GM19455 (cell line): ENCODE measurements at regions not wholly inside any gene's neighbourhood (a gene's known extent, or its start where the extent isn't known, plus 50 kb on each side); places are given as distances from the start of the nearest gene placed in this dataset.
"Not testable (repeated sequence)": the region's sequence is repeated elsewhere in the genome, so short reads cannot be mapped to it uniquely, and the experiment has no call there.

Source experiments
- ATAC-seq: cut with Tn5 transposase; IDR thresholded peaks from one replicate; pipeline ENCODE4 v1.9.1; 2021; ENCODE audit not compliant: unreplicated experiment

DNA sequence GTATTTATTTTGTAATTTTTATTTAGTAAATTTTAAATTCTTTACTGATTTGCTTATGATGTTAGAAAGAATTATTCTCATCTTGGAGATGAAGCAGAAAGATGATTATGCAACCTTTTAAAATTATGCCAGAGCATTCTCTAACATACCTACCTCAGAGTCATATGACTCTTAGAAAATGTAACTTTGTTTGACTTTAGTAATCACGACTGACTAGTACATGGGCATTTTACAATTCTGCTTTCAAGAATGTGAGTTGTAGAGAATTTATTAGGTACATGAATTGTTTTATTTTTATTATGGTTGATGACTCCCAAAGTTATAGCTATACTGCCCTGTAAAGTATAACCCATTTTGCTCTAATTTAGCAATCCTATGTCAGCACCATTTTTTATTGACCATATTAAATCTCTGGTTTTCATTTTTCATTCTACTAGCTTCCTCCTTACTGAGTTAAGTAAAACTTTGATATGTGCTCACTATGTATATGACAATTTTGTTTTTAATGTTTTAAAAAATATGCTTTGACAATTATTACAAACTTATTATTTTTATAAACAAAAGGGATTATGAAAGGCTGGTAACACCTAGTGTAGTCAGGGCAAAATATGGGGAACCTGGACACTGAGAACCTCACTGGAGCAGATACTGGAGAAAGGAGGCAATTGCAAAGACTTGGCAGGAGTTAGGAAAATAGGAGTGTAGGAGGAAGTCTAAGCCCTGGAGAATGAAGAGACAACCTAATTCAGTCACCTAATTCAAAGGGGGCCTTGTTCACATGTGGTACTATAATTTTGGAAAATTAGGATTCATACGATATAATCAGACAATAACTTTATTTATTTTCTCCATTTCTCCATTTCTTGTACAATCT, 249.7 kb upstream of the DAB2 start:
- no peak for ATAC-seq

DNA sequence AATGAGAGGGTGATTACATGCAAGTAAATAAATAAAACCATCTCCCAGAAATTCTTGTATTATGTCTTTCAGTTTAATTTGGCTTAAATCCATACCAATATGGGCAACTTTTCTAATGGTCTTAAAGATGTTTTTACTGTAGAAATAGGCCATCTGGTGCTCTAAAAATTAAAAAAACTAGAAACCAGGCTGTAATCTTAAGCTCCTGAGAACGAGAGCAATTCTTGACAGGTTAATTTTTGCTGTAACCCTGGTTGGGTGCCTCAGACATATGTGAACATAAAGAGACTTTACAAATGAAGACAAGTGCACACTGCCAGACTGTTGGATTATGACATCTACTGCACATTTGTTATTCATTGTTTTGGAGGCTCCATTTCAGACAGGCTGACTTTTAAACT, 246.8 kb upstream of the DAB2 start:
- no peak for ATAC-seq

GRCh38 chr5:39670955-39671354, 246.2 kb upstream of the DAB2 start:
- no peak for ATAC-seq

DNA sequence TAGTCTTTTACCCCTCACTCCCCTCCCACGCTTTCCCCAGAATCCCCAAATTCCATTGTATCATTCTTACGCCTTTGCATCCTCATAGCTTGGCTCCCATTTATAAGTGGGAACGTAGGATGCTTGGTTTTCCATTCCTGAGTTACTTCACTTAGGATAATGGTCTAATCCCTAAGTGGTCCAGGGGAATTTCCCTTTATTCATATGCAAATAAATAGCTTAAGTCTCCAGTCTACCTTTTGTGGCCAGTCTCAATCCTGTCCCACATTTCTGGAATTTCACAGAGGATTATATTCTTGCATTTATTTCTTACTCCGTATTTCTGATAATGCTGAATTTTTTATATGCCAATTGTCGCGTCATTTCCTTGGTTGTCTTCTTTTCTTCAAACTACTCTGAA, 245.6 kb upstream of the DAB2 start:
- ATAC-seq: no peak

- ATAC-seq: no peak
These were observed 244.2 kb upstream of the DAB2 start for GRCh38 chr5:39668980-39669379.

DNA sequence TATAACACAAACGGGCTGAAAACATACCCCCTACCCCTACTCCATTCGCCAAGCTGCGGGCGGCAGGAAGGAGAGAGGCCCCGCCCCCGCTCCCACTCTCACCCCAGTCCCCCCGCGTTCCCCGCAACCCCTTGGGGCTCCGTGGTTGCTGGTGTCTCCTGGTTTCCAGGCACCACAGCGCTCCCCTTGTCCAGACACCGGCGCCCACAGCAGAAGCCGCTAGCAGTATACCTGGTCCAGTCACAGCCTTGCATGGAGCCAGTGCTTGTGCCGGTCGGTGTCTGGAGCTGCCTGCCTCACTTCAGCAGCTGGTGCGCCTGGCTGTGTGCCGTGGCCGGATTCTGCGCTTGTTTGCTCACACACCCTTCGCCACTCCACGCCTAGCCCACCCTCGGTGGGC, 240.5 kb upstream of the DAB2 start:
- ATAC-seq: no peak

- no peak for ATAC-seq
These were observed 238.2 kb upstream of the DAB2 start for GRCh38 chr5:39662945-39663344.

DNA sequence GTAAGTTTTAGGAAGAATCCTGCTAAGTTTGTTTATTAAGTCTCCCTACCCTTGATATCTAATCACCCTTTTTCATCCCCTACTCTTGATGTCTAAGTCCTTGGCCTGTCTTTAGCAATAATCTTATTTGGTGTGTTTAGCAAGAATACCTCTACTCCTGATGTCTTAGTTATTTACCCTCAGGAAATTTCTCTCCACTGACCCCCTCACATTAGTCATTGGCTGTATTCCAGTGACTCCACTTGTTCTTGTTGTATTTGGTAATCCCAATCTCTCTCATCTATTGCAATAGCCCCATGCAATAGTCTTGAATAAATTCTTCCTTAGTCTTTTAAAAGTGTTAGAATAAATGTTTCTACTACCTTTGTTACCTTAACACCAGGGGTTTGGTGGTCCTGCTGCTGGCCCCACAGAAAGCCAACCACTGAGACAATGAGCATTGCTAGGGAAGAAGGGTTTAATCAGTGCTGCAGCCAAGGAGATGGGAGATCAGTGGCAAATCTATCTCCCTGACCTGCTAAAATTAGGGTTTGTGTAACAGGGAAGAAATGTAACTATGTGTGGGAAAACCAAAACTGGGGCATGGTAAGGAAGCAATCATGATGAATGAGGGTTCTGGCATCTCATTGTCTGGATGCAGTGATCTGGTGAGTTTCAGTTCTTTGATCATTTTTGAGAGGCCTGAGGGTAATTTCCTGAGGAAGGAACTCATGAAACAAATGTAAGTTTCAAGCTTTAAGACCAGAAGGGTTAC, 236.4 kb upstream of the DAB2 start:
- ATAC-seq: no peak

DNA sequence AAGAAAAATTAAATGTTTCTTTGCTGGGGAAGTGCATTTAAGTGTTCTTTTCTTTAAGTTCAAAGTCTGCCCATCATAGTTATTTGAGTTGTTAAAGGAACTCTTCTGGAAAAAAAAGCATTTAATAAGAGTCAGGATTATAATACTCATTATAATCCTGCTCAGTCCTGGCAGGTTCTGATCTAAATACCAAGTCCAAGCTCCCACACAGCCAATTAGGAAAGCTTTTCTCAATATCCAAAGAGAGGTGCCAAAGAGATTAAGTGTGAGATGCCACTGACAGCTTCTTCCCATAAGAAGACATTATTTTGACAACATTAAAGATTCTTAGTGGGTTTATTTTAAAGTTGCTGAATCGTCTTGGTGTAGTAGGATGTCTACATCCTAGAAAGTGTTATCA, 235.2 kb upstream of the DAB2 start:
- no peak for ATAC-seq

- ATAC-seq: no peak
These were observed 234.1 kb upstream of the DAB2 start for GRCh38 chr5:39658866-39659265.

DNA sequence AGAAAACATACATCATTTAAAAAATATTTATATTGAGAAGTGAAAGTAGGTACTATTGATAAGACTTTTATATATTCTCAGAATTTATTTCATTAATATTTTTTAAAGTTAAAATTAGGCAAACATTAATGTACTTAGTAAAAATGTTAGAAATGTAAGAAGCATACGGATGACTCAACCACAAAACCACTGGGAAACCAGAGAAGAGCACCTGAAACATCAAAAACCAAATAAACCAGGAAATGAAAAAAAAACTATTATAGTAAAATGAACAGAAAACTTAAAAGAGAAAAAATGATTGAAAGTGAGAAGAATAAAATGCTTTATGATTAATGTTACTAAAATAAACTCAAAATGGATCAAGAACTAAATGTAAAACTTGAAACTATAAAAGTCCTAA, 233.2 kb upstream of the DAB2 start:
- ATAC-seq: no peak

DNA sequence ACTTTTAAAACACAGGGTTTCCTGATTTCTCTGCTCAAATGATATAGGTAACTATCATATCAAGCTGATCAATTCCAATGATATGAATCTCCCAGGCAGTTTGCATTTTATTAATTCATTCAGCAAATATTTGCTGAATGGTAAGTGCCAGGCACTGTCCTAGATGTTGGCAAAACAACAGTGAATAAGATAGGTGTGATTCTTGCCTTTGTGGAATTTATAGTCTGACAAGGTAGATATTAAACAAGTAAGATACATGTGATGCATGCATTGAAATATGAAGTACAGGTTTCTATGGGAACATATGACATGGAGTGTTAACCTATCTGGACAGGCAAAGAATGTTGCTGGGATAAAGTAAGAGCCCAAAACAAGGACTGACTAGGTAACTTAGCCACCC, 231.8 kb upstream of the DAB2 start:
- ATAC-seq: no peak

DNA sequence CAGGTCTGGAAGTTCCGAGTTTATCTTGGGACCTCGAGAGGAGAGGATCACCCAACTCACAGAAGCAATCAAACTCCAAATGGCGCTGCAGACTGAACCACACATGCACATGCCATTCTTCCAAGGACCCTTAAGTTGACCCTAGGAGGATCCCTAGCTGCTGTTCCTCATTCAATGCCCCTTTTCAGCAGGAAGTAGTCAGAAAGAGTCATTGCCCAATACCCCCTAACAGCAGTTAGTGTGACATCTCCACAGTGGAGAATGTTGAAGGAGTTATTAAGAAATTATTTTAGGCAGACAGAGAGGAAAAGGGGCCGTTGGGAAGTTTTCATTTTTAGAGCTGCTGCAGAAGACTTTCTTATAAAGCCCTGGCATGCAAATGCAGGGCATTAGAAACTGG, 229.9 kb upstream of the DAB2 start:
- ATAC-seq: no peak

- not testable (repeated sequence) for ATAC-seq
These were observed 227.7 kb upstream of the DAB2 start for GRCh38 chr5:39652481-39652880.

DNA sequence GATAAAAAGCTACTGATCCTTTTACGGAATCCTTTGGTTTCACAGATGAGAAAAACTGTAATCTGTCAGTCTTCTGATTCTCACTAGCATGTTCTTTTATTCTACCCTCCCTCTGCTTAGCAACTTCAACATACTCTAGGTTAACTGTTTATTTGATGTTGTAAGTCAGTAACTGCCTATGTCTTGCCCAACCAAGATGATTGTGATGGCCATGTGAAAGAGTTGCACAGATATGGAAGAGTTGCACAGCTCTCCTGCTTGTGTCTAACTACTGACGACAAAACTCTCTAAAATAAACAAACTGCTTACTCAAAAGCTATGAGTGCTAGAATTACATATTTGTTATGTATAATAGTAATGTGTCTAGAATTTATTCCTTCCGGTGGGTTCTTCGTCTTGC, 227.3 kb upstream of the DAB2 start:
- no peak for ATAC-seq

DNA sequence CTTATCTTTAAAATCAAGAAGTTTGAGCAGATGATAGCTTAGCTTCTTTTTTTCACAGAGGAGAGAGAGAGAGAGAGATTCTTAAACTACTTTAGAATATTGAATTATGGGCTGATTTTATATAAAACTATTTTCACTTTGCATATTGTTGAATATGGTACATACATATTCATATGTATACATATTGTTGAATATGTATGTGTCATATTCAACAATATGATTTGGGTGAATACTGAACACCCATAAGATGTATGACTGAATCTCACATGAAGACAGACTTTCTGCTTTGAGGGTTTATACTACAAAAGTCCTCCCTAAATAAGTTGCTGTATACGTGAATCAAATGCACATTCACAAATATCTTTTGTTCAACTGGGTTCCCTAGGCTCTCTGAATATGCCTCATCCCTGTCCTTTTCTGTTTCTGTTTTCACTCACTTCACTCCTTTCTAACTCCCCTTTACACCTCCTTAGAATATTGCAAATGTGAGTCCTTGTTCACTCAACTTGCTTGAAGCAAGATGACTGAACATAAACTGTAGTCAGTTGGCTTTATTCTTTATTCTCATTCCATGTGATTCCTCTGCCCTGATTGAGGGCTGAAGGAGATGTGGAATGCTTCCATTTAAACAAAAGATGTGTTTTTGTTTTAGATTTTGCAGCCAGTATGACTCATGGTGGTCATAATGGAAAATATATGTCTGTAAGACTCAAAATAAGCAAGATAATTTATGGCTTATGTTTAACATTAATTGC, 225.4 kb upstream of the DAB2 start:
- no peak for ATAC-seq

DNA sequence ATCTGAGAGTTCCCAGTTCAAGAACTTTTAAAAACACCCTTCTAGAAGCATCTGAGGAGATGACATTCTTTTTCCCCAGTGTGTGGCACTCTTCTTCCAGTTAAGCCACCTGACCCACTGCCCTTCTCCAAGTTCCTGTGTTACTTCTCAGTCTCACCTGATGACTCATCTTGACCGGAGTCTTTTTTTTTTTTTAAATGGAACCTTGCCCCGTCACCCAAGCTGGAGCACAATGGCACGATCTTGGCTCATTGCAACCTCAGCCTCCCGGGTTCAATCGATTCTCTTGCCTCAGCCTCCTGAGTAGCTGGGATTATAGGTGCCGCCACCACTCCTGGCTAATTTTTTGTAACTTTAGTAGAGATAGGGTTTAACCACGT, 224.1 kb upstream of the DAB2 start:
- no peak for ATAC-seq

GRCh38 chr5:39648085-39648847, 223.5 kb upstream of the DAB2 start:
- ATAC-seq: no peak

DNA sequence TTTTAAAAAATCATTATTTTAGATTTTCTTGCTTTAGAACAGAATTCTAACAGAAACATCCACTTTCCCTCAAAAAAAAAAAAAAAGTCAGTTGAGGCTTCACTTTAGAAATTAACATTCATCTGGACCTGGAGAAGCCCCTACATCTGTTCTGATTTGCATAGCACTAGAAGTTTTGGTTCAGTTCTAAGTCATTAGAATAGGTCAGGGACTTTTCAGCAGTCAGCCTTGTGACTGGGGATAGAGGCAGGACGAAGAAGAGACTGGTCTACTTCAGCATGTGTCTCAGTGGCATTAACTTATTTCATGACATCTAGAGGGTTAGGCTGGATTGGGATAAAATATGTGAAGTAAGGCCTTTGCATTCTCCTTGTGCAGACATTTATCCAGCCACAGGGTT, 215.8 kb upstream of the DAB2 start:
- peak; percentile 84 for ATAC-seq

DNA sequence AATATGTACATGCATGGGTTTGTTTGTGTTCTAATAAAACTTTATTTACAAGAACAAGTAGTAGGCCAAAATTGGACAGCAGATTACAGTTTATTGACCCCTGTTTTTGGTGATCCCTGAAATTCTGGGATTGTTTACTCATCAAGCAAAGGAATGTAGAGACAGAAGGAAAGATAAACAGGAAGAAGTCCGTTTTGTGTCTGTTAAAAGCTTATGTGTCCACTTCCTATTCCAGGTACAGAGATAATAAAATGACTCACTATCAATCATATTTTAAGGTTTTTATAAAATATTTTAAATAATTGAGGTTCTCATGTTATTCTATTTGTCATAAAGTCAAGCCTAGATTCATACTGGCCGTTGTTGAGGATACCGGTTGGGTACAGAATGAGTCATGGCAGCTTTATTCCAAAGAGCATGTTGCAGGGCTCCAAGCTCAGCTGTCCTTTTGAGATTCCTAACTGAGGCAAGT, 214.9 kb upstream of the DAB2 start:
- no peak for ATAC-seq

DNA sequence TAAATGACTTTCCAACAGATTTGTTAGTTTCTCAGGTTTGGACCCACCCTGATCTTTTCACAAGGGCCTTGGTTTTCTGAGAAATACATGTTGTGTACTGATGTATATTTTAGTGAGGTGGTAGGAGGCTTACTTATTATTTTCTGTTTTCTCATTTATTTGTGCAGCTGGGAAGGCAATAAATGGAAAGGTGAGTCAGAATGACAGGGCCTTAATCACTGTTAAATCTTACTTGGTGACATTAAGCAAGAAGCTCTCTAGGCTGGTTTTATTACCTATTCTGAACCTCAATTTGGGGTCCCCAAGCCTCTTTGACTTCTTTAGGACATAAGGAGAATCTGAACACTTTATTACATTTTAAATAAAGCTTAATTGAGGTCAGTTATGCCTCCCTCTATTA, 214.0 kb upstream of the DAB2 start:
- ATAC-seq: no peak
